Globus pallidus (tissue), 1 donor: ENCODE measurements at regions not wholly inside any gene's neighbourhood (a gene's known extent, or its start where the extent isn't known, plus 50 kb on each side); places are given as distances from the start of the nearest gene placed in this dataset.
A peak's percentile ranks its signal among the peaks of the same experiment; 100 is the strongest.
"Not testable (repeated sequence)": the region's sequence is repeated elsewhere in the genome, so short reads cannot be mapped to it uniquely, and the experiment has no call there.

Experiments
- DNase-seq: peaks from one replicate; pipeline ENCODE4 v3.0.0-alpha.2; 2015; ENCODE audit warnings: low spot score

DNA sequence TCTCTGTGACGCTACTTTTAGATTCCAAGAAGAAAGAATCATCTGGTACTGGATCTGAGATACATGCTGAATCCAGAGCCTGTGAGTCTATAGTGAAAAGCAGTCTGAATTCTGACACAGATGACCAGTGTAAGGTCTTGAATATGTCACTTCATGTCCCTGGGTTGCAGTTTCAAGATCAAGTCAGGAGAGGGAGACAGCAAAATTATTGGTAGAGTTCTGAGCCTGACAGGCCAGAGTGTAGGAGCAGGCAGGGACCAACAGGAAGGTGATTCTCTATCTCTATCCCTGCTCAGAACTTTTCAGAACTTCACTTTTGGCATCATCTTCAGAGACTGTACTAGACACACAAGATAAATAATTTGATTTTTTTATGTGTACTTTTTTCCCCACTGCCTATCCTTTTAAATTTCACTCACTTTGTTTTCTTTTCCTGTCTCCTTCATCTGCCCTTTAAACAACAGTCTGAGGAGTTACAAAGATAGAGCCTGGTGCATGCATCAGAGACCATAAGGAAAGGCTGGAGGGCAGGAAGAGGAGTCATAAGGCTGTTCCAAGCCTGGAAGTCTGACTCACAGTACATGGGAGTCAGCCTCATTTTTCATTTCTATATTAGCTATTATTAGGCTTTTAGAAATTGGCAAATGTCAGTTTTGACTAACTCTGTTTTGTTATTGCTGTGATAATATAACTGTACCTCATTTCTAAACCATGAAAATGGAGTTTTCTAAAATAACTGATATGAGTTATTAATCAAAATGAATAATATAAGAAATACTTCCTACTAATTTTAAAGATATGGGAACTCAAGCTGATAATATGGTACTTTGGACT lies 120.2 kb upstream of the TMEM229A start:
- peak; percentile 77 for DNase-seq

DNA sequence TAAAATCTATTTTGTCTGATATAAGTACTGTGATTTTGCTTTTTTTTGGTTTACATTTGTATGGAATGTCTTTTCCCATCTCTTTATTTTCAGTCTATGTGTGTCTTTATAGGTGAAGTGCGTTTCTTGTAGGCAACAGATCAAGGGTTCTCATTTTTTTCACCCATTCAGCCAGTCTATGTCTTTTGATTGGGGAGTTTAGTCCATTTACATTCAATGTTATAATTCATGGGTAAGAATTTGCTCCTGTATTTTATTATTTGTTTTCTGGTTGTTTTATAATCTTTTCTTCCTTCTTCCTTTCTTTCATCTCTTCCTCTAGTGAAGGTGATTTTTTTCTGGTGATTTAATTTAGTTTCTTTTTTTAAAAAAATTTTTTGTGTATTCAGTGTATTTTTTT lies 104.8 kb upstream of the TMEM229A start:
- no peak for DNase-seq

DNA sequence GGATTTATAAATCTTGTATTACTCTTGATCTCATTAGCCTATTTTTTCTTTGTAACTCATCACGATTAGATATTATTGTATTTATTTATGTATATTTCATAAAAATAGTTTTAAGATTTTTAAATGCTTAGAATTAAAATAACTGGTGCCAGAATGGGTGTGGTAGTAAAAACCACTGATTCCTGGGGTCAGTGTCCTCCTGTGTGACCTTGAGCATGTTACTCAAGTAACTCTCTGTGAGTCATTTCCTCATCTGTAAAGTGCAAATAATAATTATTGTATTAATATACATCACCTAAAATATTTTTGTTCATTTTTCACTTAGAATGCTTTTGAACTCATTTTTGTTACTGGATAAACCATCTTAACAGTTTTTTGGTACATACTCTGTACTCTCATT lies 91.3 kb upstream of the TMEM229A start:
- no peak for DNase-seq

GRCh38 chr7:124120911-124121310 lies 88.0 kb upstream of the TMEM229A start:
- no peak for DNase-seq

- no peak for DNase-seq
Observed at GRCh38 chr7:124113045-124113444, 80.2 kb upstream of the TMEM229A start.

- DNase-seq: no peak
Observed at GRCh38 chr7:124106575-124106974, 73.7 kb upstream of the TMEM229A start.

DNA sequence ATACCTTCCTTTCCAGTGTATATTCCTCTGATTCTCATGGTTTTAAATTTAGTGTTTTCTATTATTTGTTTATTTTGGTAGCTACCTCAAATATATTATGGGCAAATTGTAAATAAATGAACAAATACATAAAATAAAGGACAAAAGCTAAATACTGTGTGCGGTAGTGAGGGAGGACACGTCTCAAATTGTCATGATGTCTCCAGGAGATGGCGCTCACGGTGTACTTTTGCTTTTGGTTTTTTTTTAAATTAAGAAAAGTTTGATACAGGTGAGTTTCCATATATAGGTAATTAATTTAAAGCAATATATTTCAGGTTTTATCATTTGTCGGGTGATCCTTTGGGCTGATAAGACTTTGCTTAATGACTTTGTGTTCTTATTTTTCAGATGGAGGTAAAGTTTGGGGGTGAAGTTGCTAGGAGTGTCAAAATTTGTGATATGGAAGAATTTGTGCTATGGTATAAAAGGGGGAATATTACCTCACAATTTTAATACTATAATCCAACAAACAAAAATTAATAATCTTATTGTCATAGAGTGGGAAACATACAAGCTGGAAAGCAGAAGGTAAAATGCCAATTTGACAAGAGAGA lies 68.4 kb upstream of the TMEM229A start:
- DNase-seq: peak; percentile 52

- DNase-seq: no peak
Observed at GRCh38 chr7:124100190-124100589, 67.3 kb upstream of the TMEM229A start.

- DNase-seq: not testable (repeated sequence)
Observed at GRCh38 chr7:124099585-124099984, 66.7 kb upstream of the TMEM229A start.

DNA sequence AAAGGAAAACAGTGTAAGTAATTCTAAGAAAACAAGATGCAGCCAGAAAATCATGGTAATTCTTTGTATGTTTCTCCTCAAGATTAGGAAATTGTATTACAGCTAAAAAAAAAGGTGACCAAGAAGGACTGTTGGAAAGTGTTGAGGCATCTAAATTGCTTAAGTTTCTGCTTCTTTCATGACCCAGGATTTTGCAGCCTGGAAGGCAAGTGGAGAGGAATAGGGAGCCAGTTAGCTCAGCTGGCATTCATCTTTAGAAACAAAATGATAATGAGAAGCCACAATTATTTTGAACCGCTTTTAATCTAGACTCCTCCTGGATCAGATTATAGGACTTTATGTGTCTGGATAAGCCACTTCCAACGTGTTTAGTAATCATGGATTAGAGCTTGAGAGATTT lies 56.8 kb upstream of the TMEM229A start:
- no peak for DNase-seq

GRCh38 chr7:124088590-124088989 lies 55.7 kb upstream of the TMEM229A start:
- DNase-seq: no peak

- no peak for DNase-seq
Observed at GRCh38 chr7:124086843-124087242, 54.0 kb upstream of the TMEM229A start.

GRCh38 chr7:124085179-124085578 lies 52.3 kb upstream of the TMEM229A start:
- DNase-seq: peak; percentile 95

GRCh38 chr7:124084024-124084423 lies 51.2 kb upstream of the TMEM229A start:
- DNase-seq: no peak
